DMS79 treated with DMSO at 0.1 percent for 48 hours (cell line): ENCODE measurements at regions not wholly inside any gene's neighbourhood (a gene's known extent, or its start where the extent isn't known, plus 50 kb on each side); places are given as distances from the start of the nearest gene placed in this dataset.

Experiments used
- DNase-seq: peaks from one replicate; lab custom pipeline; 2025; lab: John Stamatoyannopoulos, UW

- no peak for DNase-seq
Measured at GRCh38 chr7:17019106-17019505, 137.3 kb upstream of the AGR3 start.

DNA sequence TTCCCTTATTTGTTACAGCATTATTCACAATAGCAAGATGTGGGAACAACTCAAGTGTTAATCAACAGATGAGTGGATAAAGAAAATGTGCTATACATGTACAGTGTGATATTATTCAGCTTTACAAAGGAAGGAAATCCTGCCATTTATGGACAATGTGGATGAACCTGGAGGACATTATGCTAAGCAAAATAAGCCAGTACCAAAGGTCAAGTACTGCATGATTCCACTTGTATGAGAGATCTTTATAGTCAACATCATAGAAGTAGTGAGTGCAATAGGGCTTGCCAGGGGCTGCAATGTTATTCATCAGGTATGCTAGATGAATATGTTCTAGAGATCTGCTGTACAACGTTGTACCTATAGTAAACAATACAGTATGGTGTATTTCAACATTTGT is 138.5 kb upstream of the AGR3 start:
- no peak for DNase-seq

GRCh38 chr7:17021205-17021604 is 139.4 kb upstream of the AGR3 start:
- no peak for DNase-seq

DNA sequence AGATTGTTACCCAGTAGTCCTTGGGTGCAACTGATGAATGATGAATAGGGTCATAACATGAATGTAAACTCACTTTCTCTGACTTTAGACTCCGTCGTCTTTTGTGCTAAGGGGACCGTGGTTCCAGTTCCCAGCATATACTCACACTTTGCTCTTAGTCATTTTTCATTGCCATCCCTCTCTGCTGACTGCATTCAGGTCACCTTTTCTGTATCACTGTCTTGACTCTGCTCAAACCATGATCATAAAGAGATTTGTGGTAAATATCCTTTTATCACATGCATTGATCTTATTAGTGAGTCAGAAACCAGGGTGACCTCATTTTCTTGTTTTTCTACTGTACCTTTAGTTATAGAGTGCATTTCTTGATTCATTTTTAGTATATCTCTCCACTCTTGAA is 141.1 kb upstream of the AGR3 start:
- no peak for DNase-seq

DNA sequence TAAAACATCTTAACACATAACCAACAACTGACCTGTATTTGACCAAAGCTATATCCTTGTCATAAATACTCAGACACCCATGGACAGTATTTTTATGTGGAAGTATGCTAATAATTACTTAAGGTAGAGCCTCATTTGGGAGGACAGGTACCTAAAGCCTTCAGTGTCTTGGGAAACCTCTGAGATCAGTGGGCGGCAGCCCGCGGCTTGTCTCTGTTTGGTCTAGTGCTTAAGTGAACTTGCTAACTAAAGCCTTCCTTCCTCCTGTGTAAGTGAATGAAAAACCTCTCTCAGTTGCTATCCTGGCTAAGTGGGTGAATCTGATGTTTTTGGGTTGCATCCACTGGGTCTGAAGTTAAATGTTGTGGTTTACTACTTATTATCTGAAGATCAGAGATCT is 144.5 kb upstream of the AGR3 start:
- DNase-seq, result no peak

GRCh38 chr7:17027143-17027788 is 145.5 kb upstream of the AGR3 start:
- DNase-seq, result no peak

GRCh38 chr7:17027789-17028152 is 146.0 kb upstream of the AGR3 start:
- DNase-seq, result no peak

- DNase-seq, result no peak
Measured at GRCh38 chr7:17029150-17029549, 147.4 kb upstream of the AGR3 start.

- no peak for DNase-seq
Measured at GRCh38 chr7:17030559-17030958, 148.8 kb upstream of the AGR3 start.

DNA sequence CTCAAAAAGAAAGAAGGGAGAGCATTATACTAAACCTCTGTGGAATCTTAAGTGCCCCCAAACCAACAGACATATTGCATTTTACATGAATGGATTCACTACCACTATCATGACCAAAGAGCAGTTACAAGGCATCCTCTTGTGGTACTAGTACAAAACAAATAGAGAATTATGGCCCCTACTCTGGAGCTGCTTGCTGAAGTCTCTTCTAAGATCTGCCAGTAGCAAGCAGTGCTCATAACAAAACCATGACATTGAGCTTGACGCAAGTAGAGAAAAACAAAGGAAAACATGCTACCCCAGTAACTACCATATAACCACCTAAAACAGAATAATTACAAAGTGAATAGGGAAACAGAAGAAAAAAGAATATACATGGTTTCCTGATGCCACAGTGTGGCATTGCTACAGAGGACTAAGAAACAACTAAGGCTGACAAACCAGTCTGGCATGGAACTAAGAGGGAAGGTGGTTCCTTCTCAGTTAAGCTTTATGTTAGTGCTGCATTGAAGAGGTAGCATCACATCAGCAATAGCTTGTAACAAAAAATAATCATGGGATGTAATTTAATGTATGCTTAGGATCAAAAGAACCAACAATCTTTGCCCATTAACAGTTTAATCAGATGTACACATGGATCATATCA is 150.2 kb upstream of the AGR3 start:
- DNase-seq, result no peak

- DNase-seq, result no peak
Measured at GRCh38 chr7:17033245-17033644, 151.5 kb upstream of the AGR3 start.

GRCh38 chr7:17036584-17036983 is 154.8 kb upstream of the AGR3 start:
- DNase-seq, result no peak

GRCh38 chr7:17037356-17037755 is 155.6 kb upstream of the AGR3 start:
- DNase-seq, result no peak

- DNase-seq, result no peak
Measured at GRCh38 chr7:17038160-17038782, 156.5 kb upstream of the AGR3 start.

DNA sequence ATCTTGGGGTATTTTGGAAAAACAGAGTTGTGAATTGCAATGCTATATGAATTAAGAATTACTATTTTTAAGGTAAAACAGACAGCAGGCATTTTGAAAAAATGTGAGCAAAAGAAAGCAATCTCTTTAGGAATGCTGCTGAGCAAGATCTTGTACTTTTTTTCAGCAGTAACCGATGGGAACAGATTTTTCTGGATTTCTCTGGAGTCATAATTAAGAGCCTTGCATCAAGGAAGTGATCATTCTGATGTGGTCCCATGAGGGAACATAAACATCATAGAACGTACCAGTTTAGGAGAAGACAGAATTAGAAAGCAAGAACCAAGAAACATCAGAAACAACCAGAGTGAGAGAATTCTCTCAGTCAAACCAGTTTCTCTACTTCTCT is 157.0 kb upstream of the AGR3 start:
- no peak for DNase-seq

- DNase-seq, result no peak
Measured at GRCh38 chr7:17039372-17039771, 157.6 kb upstream of the AGR3 start.

GRCh38 chr7:17040716-17041115 is 158.9 kb upstream of the AGR3 start:
- no peak for DNase-seq

DNA sequence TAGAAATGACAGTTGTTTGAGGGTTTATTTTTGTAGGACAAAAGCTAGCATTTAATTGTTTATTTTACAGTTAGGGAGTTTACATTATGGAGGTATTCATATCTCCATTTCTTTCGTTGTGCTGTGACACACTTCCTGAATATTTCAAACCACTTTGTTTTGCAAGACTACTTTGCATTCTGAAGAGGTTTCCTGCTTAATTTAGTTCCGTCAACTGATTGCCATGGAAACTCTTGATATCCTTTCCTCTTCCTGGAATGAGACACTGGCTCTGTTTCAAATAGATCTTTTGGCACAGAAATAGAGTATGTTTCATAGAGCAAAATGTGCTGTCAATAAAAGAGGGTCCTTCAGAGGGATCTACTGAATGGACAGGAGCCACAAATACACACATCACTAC is 159.5 kb upstream of the AGR3 start:
- peak; percentile 62 for DNase-seq

DNA sequence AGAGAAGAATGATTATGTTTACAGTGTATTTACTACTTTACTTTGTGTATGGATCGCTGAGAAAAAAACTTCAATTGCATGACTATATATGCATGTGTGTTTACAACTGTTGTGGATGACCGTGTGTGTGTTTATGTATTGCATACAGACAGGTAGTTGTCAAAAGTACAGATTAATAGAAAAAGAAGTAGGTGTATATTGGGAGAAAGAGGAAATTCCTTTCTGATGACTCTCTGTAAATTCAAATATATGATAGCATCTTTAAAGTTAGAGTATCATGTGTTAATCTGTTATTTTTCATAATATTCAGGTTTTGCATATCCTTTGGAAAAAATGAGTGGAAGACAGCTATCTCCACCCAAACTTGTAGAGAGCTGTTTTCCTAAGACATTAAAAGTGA is 160.4 kb upstream of the AGR3 start:
- no peak for DNase-seq

DNA sequence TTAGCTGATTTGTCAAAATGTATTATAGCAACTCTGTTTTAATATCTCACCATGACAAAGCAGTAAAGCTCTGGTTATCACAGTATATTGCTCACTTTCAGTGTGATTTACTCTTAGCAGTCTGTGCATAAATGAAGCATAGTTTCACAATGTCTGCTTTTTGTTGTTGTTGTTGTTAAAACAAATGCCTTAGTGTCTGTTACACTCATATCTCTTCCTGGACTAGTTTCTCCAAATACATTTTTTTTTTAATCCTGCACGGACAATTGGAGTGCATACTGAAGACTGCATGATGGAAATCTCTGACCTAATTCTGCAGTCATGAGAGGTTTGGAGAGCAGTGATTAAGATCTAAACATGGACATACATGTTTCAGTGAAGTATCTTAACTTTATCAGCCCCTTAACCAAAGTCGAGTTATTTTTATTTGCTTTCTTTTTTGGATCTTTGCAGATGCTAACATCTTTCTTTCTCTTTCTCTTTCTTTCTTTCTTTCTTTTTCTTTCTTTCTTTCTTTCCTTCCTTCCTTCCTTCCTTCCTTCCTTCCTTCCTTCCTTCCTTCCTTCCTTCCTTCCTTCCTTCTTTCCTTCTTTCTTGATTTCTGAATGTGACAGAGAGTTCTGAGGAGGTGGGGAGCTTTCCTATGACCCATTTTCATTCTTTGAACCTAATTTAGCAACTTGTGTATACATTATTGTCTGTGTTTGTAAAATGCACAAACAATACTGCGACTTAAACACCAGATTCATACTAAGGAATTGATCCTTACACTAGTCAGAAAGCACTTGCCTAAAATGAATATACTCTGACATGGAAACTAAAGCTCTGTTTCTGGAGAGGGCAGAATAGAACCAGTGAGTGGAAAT is 161.5 kb upstream of the AGR3 start:
- DNase-seq, result no peak

DNA sequence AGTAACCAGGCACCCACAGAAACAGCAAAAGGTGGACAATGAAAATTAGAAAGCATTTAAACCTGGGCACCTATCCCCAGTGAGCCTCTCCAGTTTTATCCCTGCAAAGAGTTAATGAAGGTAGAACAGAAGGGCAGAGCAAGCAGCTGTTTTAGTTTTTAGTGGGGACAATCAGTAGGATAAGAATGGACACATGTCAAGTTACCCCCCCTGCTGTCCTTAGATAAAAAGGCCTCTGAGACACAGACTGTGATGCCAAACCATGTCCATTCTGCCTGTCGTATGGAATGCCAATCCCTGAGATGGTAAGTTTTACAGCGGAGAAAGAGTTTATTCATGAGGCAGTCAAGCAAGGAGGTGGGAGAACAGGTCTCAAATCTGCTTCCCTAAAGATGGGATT is 162.6 kb upstream of the AGR3 start:
- no peak for DNase-seq

DNA sequence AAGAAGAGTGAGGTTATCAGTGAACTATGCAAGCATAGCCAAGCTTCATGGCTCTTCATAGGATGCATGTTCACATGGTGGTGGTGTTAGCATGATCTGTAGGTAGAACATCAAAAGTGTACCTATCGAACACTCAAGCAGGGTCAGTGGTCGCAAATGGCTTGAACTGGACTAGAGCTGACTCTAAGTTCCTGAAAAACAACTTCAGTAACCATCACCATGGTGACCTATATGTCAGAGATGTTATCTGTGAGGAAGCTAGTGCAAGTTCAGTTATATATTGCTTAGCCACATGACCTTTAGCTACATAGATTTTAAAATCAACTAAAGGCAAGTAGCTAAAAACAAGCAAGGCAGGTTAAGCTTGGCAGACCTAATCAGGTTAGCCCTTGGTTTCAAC is 163.1 kb upstream of the AGR3 start:
- no peak for DNase-seq

- no peak for DNase-seq
Measured at GRCh38 chr7:17046259-17046658, 164.5 kb upstream of the AGR3 start.
